ENCODE measurements at regions not wholly inside any gene's neighbourhood (a gene's known extent, or its start where the extent isn't known, plus 50 kb on each side); places are given as distances from the start of the nearest gene placed in this dataset.

- H3K79me2 ChIP-seq (ENCODE audit: control insufficient read depth, insufficient read depth, low read length) = no peaks in the 10 kb centered on the region
- TF ChIP-seq POLR2AphosphoS5 (IDR thresholded peaks at IDR 0.05; ENCODE audit: insufficient read depth, low read depth, low read length) (no peak), GATA2 (IDR thresholded peaks at IDR 0.05; ENCODE audit: insufficient read depth, insufficient read length, low read depth, low read length) (no peak), MAX (IDR thresholded peaks at IDR 0.05; ENCODE audit: insufficient read depth, insufficient read length) (no peak), CTCF (IDR thresholded peaks at IDR 0.05; ENCODE audit: extremely low read depth in 1 of 2, insufficient read depth in 1 of 2, low read depth in 1 of 2, low read length in 2 of 2) (no peak), EZH2 (IDR thresholded peaks at IDR 0.05; ENCODE audit: borderline replicate concordance, low read depth, low read length, severe bottlenecking) (no peak), POLR2A (IDR thresholded peaks at IDR 0.05; ENCODE audit: low read depth, low read length) (no peak), JUN (IDR thresholded peaks at IDR 0.05; ENCODE audit: borderline replicate concordance, insufficient read depth, insufficient read length, low read depth) (no peak), MYC (IDR thresholded peaks at IDR 0.05; ENCODE audit: low read depth, low read length) (no peak), FOS (IDR thresholded peaks at IDR 0.05; ENCODE audit: borderline replicate concordance, insufficient read depth, low read length) (no peak)
- H4K20me1 ChIP-seq (replicated peaks; ENCODE audit: control insufficient read depth, extremely low read depth, insufficient read depth, low read length) = no peaks in the 10 kb centered on the region
- FAIRE-seq (no peak), DNase-seq (ENCODE audit: low read depth, low spot score) (no peak)
- dilution Hi-C loops (cut with MboI; ENCODE audit: extremely low pct_ligation_motif_present, low sequenced_read_pairs) = no loop called here
- no peak overlapping the region for H3K27ac ChIP-seq (ENCODE audit: insufficient read depth, low read depth, low read length)
- H3K27me3 ChIP-seq (ENCODE audit: control insufficient read depth in 2 of 2, insufficient read depth in 2 of 2, low read length in 2 of 2) = no peaks in the 10 kb centered on the region
- intact Hi-C loops (cut with micrococcal nuclease) = no loop called here
- H3K36me3 ChIP-seq (ENCODE audit: control insufficient read depth in 2 of 2, extremely low read depth in 1 of 2, insufficient read depth in 2 of 2, low read length in 2 of 2) = no peaks in the 10 kb centered on the region
- H3K9ac ChIP-seq (replicated peaks; ENCODE audit: extremely low read depth, insufficient read depth, low read length) = no peak overlapping the region
- H3K9me3 ChIP-seq (replicated peaks; ENCODE audit: control insufficient read depth, insufficient read depth, low read length) = no peaks in the 10 kb centered on the region
- no peaks in the 10 kb centered on the region for H3K4me1 ChIP-seq (ENCODE audit: control insufficient read depth, extremely low read depth, insufficient read depth, low read length)
- BruUV-seq (replicated peaks) = no TSS peak
- no peak overlapping the region for H3K4me3 ChIP-seq (replicated peaks in 1 of 3; ENCODE audit: insufficient read depth in 1 of 3, low read depth in 1 of 3, low read length in 3 of 3)
- CTCF ChIA-PET = no interaction called here
- no peak overlapping the region for H2AFZ ChIP-seq (ENCODE audit: low read depth, low read length)
- POLR2A ChIA-PET = no interaction called here
- no peak overlapping the region for H3K4me2 ChIP-seq (ENCODE audit: insufficient read depth, low read length)
- no peaks in the 10 kb centered on the region for H3K9me1 ChIP-seq (replicated peaks; ENCODE audit: control insufficient read depth, extremely low read depth, insufficient read depth, low read length)
These were observed 156.1 kb downstream of the NXNL2 start for GRCh38 chr9:88691091-88691490.

All from endothelial cell of umbilical vein (primary cell).